Tongue (tissue), 1 donor: ENCODE measurements at regions not wholly inside any gene's neighbourhood (a gene's known extent, or its start where the extent isn't known, plus 50 kb on each side); places are given as distances from the start of the nearest gene placed in this dataset.

Experiments used
- DNase-seq: peaks from one replicate; pipeline ENCODE4 v3.0.0-alpha.2; 2015

DNA sequence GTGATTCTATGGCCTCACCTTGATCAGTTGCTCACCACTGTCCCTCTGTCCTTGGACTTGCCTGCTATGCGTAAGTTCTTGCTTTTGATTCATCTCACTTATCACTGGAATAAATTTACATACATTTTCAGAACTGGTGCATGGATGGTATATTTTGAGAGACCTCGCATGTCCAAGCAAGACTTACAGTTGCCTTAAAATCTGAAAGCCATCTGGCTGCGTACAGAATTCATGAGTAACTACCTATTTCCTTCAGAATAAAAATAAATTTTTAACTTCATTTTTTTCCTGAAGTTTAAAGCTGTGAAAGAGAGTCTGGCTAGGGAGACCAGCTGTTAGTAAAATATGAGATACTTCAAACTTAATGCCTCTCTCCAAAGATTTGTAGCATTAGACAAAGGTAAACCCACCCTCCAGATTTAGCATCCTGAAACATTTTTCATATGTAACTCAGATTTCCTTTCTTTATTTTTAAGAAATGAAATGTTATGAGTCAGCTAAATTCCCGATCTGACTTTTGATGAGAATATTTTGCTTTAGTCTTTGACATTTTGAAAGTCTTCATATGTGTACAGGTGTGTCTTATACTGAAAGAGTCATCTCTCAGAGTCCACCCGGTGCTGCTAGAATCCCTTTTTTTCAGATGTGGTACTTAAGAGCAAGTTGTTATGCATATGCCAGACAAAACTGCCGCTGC, 136.4 kb upstream of the CELF2 start:
- DNase-seq, result no peak

DNA sequence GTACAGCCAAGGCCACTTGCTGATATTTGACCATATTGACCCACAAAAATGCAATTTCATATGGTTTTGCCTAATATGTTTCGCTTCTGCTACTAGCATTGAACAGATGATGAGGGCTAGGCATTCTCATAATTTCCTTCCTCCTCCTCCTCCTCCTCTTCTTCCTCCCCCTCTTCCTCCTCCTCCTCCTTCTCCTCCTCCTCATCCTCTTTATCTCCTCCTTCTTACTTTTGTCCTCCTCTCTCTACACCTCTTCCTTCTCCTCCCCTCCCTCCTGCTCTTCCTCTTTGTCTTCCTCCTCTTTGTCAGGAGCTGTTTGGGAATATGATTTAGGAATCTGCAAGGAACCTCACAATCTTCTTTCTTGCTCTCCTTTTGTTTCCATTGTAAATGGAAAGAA, 133.9 kb upstream of the CELF2 start:
- DNase-seq, result no peak

DNA sequence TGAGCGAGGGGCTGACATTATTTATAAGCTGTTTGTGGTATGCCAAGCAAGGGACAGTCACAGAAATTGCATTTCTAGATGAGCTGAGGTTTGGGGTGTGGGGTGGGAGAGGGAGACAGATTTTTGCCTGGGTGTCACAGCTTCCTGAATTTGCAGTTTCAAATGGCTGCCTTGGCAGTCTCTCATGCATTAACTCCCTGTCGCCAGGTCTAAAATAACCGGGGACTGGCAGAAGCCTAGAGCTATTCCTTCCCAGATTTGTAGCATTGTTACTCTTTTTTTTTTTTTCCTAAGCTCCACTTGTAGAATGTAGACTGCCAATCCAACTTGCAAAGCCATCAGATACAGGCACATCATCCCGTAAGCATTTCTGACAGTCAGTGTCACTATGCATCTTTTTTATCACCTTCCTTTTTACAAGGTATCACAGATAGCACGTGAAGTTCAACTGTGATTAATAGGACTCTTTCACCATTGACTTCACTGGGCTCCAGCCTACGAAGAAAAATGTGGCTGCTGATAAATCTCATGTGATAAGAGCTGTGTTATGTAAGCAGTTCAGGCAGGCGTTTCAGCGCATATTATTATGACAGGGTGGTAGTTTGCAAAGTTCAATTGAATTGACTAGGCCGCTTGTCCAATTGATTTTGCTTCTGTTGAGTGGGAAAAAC, 130.7 kb upstream of the CELF2 start:
- no peak for DNase-seq

DNA sequence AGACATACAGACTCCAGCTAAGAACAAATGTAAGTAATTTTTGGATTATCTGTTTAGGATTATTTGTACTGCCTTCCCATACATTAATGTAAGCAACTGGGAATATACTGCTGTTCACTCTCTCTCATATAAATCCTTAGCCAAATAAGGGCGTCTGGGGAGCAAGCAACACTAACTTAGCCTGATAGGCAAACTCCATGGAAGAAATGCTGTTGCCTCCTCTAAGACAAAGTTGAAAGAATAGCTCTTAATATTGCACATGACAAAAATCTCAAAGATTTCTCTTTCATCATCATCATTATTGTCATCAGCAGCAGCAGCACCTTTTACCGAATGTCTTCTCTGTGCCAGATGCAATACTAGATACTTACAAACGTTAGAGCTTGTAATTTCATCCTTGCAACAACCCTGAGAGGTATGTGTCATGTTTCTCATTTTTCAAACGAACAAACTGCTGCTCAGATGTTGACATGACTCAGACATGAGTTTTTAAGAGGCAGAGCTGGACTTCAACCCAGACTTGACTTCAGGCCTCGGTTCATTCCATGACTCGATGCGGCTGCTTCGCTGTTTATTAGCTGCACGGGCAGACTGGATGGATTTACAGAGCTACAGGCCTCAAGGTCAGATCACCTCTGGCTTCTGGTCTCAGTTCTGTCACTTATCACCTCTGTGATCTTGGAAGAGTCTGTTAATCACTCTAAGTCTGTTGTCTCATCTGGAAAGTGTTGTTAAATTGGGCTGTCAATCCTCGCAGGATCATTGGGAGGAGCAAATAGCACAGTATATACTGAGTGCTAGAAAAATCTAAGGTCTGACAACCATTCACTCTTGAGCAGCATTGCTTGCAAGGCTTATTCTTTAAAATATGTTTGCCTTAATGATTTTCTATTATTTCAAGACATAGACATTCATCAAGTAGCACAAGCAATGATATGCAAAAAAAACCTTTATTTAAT, 126.3 kb upstream of the CELF2 start:
- DNase-seq, result peak; percentile 57

DNA sequence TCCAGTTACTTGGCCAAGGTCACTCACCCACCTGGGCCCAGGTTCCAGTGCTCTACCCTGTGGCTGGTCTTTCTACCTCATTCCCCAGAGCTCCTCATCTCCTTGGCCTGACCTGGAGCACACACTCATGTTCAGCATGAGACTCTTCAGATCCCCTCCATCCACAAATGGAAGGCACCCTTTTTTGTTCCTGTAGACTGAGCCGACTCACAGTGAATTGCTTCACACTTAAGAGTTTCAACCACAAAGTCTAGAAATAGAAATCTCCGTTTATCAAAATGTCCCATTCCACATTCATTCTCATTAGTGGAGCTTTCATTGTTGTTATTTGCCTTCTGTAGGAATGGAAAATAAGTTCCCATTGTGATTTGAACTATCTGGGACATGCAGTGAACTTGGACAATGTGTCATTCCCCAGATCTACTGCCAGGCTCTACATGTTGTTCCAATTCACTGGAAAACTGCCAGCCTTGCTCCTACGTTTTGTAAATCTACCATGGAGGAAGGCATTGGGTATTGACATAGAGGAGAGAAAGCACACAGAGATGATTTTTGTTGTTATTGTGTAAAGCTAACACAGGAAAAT, 125.3 kb upstream of the CELF2 start:
- DNase-seq, result no peak

DNA sequence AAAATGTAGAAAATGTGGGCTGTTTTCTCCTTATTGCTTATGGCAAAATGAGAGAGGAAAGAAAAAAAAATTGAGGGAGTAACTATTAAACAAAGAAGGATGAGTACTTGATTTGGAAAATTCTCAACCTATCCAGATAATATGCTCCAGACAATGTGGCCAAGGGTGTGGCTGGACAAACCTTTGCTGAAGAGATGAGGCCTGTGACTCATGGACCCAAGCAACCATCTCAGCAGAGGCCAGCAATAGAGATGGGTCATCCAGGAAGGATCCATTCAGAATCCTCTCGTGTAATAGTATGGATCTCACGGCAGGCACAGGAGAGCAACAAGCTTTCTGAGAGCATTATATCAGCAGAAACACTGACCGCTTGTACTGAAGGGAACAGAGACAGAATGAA, 120.3 kb upstream of the CELF2 start:
- no peak for DNase-seq

DNA sequence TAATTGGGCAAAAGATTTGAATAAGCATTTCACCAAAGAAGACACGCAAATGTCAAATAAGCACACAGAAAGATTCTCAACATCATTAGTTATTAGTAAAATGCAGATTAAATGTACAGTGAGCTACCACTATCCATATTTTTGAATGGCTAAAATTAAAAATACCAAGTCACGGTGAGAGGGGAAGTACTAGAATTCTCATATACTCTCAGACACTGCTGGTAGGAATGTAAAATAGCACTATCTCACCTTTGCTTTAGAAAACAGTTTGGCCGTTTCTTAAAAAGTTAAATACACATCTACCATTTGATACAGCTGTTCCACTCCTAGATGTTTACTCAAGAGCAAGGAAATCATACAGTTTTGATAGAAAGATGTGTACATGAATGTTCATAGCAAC, 115.8 kb upstream of the CELF2 start:
- DNase-seq, result no peak

DNA sequence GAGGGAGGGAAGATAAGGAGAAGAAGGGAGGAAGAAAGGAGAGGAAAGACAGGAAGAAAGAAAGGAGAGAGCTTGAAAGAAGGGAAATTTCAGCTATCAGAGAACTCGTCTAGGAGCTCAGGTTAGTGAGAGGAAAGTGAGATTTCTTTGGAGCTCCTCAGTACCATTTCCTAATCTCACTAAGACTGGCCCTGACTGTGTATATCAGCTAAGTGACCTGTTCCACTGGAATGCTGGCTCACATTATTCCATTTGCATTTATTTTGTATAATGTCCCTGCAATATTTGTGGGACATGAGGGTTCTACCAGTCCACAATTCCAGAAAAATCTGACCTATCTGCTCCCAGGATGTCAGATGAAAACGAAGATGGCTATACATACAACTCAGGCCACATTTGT, 114.7 kb upstream of the CELF2 start:
- no peak for DNase-seq

DNA sequence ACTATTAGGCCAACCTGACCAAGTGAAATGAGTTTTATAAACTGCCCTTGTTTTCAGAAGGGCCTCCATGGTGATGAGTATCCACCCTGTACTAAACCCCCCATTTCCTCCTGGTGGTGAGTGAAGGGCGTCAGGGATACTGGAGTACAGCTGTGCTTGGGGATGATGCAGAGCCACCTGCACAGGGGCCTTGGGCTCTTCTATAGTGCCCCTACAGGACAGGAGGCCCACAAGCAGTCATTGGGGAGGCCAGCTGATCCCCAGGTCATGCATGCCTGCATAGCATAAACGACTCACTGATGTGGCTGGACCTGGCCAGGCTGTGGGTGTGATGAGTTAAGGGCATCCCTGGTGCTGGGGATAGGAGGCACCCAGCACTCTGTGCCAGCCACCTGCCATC, 114.1 kb upstream of the CELF2 start:
- DNase-seq, result no peak

DNA sequence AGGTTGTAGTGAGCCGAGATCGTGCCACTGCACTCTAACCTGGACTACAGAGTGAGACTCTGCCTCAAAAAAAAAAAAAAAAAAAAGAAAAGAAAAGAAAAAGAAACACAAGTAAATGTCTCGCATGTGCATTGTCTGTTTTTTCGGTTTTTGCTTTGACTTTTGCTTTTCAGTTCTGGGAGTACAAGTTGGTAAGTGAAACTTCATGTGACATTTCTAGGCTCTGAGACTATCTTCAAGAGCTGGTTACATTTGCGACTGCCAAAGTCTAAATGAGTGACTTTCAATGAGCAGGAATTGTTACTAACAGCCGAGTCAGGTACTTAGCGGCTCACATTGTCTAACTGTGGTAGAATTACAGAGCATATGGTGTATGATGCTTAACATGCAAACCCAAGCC, 107.0 kb upstream of the CELF2 start:
- DNase-seq, result no peak

DNA sequence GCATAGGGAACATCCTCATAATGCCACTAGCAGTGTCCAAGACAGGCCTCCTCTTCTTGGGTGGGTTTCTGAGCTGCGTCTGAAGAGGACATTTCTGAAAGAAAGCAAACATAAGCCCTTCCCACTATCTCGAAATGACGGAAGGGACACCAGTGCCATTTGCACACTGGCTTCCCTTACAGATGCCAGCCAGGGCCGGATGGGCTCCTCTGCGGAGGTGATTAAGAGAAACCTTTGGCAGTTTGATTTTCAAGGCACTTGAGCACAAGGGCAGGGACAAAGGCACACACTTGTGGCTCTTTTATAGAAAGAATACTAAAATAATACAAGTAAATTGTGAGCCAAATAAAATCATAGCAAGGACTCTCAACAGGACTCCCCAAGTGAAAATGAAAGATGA, 106.6 kb upstream of the CELF2 start:
- DNase-seq, result peak; percentile 37

DNA sequence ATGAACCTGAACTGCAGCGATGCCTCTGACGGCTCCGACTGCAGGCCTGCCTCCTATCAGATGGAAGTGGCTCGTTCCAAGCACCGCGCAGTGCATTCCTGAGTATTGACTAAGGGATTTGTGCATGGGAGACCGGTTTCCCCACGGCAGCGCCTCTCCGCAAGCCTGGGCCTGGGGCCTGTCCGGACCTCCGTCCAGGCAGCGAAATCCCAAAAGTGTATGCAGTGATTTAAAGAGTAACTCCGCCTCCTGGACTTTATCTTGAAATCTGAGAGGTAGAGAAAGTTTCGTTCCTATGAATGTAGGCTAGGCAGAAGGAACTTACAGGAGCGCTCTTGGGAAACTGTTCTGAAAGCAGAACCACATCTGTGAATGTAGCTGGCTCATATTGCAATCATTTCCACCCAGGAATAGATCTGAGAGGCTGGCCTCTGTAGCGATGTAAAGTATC, 106.2 kb upstream of the CELF2 start:
- peak; percentile 88 for DNase-seq

DNA sequence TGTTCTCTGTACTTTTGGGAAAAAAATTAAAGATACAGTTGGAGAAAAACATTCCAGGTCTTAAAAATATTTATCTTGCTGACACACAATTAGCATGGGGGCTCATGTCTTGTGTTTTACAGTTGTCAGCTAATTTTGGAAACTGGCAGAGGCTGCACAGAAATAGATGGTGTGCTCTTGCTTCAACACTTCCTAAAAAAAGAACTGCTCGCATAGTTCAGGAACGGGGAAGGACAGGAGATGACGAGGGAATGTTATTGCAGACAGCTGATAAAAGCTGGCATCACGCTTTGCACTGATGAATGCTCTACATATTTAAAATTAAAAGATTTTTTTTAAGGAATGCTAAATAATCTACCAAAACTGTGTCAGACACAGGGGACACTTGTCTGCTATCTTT, 103.5 kb upstream of the CELF2 start:
- DNase-seq, result peak; percentile 78

DNA sequence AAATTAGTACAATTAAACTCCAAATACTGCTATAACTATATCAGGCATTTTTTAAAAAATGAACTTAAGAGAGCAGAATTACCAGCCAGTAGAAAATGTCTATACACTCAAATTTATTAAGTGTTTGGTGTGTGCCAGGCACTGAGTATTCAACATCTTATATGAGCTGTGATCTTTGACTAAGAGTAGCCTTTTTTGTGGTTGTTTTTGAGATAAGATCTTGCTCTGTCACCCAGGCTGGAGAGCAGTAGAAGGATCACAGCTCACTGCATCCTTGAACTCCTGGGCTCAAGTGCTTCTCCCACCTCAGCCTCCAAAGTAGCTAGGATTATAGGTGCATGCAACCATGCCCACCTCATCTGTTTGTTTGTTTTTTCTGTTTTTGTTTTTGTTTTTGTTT, 102.5 kb upstream of the CELF2 start:
- DNase-seq, result no peak

DNA sequence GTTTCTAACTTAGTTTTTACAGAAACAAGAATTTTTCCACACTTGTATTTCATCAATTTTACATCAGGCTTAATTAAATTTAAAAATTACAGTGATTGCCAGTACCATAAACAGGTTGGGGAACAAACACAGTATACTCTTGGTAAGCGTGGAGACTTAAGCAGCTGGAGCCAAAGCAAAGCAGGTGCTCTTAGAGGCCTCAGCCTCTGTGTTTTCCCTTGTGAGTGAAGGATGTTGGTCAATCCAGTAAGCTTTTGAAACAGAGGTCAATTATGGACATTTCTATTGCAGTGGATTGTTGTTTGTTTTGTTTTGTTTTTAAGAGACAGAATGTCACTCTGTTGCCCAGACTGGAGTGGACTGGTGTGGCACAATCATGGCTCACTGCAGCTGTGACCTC, 100.6 kb upstream of the CELF2 start:
- DNase-seq, result peak; percentile 49

DNA sequence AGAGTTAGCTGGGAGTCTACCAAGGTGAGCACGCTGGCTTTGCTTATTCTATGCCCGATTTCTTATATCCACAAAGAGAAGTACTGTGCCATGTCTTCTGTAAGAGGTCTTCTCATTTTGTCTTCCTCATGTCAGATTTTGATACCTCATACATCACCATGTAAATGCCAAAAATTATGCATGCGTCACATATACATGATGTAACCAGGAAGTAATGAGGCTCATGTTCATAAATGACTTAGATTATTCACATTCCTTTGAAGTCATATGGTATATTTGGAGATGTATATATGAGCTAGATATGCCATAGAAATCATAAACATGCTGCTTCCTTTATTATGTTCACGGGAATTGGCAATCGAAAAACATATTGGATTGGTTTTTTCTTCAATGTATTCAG, 97.7 kb upstream of the CELF2 start:
- DNase-seq, result no peak

DNA sequence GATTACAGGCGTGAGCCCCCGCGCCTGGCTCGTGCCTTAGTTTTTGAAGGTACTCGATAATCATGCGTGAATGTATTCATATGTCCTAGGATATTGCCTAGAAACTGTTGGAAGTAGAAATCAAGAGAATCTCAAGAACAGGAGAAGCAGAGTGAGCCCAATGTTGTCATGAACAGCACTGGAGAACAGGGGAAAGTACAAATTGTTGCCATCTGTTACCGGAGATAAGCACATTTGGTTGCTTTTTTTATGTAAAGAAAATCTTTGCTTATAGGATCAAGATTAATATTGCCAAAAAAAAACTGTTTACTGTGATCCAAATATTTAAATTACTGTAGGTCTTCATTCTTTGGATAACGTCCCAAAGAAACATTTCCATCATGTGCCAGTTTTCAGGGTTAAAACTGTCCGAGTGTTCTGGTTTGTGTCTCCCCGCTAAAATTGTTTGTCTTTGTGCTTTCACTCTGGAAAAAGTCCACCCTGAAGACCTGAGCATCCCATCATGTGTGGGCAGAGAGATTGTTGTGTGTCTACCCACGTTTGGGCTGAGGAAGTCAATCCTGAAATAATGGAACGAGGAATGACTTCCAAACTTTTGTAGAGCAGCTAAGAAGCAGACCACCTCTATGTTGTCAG, 95.7 kb upstream of the CELF2 start:
- DNase-seq, result peak; percentile 20

DNA sequence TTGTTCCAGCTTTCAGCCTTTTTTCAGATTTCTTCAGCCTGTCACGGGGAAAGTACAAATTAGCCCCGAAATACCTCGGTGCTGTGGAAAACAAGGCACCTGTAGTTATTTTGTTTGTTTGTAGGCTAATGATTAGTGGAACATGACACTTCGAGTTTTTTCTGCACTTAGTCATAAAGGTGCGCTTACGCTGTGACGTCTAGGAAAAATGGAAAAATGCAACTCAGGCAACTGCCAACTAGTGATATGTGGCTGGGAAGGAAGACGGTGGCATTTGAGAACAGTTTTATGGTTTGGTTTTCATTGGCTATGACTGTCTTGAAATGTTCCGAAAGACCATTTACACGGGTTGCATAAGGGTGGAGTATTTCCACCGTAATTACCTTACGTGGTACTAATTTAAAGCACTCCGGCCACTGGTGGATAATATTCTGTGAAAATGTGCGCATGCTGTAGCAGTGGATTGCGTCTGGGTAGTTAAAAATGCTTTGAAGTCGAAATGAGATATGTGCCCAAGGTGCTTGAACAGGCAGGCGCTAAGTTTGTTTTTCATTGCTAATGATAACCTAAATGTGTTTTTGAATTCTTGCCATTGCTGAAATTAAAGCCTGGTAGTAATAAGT, 94.5 kb upstream of the CELF2 start:
- no peak for DNase-seq

DNA sequence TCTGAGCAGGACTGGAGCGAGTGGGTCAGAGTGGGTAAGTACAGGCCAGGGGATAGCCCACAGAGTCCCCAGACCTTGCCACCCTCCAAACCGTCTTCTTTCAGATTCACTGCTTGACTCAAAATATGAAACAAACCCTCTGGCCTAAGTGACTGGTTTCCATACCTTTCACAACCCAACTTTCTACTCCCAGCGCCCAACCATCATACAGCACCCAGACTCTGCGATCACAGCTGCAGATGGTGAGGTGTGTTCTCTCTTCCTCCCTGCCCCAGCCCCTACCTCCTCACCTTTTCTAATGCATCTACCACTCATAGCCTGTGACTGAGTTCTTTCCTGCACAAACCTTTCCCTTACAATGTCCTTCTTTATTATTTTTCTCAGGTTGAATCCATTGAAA, 92.0 kb upstream of the CELF2 start:
- no peak for DNase-seq

DNA sequence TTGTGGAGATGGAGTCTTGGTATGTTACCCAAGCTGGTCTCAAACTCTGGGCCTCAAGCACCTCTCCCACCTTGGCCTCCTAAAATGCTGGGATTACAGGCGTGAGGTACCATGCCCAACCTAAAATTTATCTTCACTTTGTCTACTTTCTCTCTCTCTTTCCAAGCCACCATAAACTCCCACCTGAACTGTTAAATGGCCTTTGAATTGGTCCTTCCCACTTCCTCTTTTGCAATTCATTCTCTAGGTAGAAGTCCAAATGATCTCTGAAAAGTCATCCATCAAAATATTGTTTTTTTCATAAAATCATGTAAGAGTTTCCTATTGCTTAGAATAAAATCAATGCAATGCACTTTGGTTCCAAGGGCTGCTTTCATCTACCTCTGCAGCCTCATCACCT, 90.1 kb upstream of the CELF2 start:
- DNase-seq, result no peak

DNA sequence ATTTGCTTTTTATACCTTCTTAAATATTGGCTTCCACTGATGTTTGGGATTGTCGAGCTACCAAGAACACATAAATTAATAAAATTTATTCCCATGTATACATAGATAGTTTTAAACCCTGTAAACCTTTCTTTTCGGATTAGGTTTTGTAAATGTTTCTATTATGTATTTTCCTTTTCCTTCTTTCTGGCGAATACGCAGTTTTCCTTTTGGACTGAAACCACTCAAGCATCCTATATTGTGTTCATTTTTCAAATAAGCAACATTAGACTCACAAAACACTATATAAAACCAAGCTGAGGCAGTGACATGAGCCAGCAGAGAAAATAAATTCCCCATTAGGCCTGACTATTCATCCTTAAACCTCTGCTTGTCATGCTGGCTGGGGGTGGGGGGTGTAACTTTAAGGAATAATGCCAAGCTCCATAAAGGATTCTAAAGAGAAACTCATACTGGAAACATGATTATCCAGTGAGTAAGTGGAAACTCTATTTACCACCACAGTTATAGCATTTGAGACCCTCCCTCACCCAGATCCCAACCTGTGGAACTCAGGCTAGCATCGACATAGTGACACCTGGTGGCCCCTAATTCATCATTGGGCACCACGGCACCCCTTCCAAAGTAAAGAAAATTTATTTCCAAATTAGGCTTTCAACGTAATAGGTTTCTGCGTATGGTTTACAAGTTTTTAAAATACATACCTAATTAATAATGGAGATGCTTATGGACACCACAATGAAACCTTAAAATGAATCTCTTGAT, 86.5 kb upstream of the CELF2 start:
- no peak for DNase-seq
